ENCODE measurements at regions not wholly inside any gene's neighbourhood (a gene's known extent, or its start where the extent isn't known, plus 50 kb on each side); places are given as distances from the start of the nearest gene placed in this dataset.
A peak's percentile ranks its signal among the peaks of the same experiment; 100 is the strongest.

DNA sequence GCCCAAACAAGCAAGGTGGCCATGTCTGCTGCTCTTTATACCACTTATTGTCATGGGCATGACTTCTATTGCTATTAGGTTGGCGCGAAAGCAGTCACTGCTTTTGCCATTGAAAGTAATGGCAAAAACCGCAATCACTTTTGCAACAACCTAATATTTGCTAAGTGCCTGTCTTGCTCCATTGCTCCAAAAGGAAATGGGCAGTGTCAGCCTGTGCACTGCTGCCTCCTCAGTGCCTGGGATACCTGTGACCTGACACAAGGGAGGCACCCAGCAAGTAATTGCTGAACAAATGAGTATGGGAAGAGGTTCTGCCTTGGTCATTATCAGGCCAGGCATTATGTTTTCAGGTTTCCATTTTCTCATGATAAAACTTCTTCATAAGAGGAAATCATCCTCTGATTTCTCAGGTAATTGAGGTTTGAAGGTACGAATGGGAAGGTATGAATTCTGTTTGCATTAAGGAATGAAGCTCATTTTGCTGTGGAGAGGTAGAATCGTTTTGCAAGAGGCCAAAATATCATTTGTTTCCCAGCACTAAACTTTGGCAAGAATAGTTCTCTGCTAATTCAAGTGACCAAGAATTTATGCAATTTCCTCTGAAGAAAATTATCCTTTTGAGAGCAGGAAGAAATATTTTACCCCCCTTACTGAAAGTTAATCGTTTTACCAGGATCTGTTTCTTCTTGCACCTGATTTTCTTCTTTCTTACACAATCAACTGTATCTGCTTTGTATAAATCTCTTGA, 128.4 kb upstream of the SPRY2 start:
- TF ChIP-seq JUND (IDR thresholded peaks at IDR 0.05; ENCODE audit: low read depth): no peak
- no peak for DNase-seq (ENCODE audit: low read depth in 1 of 2, low spot score in 1 of 2)
- in situ Hi-C loops (cut with HindIII; ENCODE audit: low pct_unique_long_range_greater_than_20kb, low sequenced_read_pairs): no loop called here

DNA sequence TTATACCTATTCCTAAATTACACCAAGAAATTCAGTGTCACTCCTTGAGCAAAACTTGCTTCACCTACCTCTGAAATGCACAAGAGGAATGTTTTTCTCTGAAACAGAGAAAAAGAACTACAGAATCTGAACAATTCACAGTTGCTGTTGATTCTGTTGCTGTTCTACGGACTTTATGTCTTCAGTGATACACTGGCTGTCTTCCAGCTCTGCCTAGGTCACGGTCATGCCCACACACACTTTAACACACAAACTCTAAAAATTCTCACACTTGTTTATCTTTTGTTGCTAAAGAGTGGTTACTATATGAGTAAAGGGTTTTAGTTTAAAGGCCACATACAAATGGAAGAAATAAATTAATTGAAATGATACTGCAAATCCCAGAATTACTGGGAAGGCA, 124.4 kb upstream of the SPRY2 start:
- DNase-seq (ENCODE audit: low read depth in 1 of 2, low spot score in 1 of 2): no peak
- no peak for TF ChIP-seq JUND (IDR thresholded peaks at IDR 0.05; ENCODE audit: low read depth)
- in situ Hi-C loops (cut with HindIII; ENCODE audit: low pct_unique_long_range_greater_than_20kb, low sequenced_read_pairs): no loop called here

DNA sequence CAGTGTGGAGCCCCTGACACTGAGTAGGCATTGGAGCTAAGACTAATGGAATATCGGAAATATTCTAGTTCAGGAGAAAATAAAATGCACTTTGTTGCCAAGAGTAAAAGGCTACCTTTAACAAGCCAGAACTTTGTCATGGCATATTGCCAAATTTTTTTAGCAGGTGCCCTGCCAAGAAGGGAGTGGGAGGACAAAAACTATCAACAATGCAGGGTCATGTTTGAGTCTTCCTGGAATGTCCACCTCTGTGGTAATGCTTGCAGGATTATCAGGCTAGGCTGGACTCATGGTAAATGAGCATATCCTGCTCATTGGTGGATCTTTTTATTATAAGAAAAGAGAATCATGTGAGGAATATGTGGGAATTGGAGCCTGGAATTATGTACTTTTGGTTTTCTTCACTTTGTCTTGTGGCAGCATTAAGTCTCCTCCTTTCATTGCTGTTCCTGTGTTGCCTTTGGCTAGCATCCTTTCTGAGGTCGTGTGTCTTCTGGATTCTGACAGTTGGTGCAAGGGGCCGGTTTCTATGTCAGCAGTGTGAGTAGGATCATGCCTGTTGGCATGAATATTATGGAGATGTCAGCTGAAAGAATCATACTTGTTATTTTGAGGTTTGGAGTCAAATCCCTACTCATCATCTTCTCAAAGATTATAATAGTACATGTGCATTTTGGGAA, 122.9 kb upstream of the SPRY2 start:
- DNase-seq (ENCODE audit: low read depth in 1 of 2, low spot score in 1 of 2): peak in 1 of 2 experiments; percentile 28
- no peak for TF ChIP-seq JUND (IDR thresholded peaks at IDR 0.05; ENCODE audit: low read depth)
- in situ Hi-C loops (cut with HindIII; ENCODE audit: low pct_unique_long_range_greater_than_20kb, low sequenced_read_pairs): no loop called here

DNA sequence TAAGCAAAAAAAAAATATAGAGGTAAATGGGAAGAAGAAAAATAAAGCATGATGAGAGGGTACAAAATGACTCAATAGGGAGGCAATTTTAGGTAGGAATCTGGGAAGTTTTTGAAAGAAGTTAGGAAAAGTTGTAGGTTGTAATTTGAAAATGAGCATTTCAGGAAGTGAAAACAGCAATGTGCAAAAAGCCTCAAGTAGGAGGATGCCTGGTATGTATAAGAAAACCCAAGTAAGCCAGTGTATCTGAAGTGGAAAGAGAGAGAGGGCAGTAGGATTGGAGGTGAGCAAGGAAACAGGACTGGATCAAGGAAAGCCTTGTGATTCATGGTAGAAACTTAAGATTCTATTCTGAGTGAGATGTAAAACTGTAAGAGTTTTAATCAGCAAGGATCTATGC, 121.6 kb upstream of the SPRY2 start:
- DNase-seq (ENCODE audit: low read depth in 1 of 2, low spot score in 1 of 2): no peak
- in situ Hi-C loops (cut with HindIII; ENCODE audit: low pct_unique_long_range_greater_than_20kb, low sequenced_read_pairs): no loop called here
- TF ChIP-seq JUND (IDR thresholded peaks at IDR 0.05; ENCODE audit: low read depth): no peak

DNA sequence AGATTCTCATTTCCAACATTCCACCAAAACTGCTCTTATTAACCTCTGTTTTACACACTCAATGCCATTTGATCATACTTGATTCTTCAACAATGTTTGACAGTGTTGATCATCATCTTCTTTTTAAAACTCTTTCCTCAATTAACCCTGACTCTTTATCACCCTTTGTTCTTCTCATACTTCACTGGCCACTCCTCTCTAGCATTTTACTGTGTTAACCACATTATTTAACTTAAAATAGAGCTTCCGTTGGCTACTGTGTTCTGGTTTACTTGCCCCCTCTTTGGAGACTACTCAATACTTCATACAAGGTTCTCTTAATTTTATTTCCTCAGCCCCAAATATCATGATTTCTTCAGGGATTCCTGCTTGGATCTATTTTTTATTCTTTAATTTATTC, 121.1 kb upstream of the SPRY2 start:
- in situ Hi-C loops (cut with HindIII; ENCODE audit: low pct_unique_long_range_greater_than_20kb, low sequenced_read_pairs): no loop called here

DNA sequence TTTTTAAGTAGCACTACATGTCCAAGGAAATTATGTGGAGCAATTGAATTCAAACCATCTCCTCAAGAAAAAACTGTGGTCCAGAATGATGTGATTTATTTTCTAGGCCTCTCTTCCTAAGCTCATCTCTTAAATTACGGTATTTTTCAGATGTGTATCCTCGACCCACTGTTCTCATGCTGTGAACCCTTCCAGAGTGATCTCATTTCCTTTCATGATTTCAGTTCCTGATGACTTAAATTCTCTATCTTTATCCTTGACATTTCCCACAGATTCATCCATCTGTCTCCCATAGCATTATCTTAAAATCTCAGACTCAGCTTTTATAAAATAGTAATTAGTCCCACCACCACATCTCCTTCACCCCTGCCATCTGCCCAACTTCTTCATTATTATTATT, 117.6 kb upstream of the SPRY2 start:
- in situ Hi-C loops (cut with HindIII; ENCODE audit: low pct_unique_long_range_greater_than_20kb, low sequenced_read_pairs): no loop called here
- no peak for TF ChIP-seq JUND (IDR thresholded peaks at IDR 0.05; ENCODE audit: low read depth)
- DNase-seq (ENCODE audit: low read depth in 1 of 2, low spot score in 1 of 2): no peak

More for the DNA sequence above, 121.1 kb upstream of the SPRY2 start:
- no peak for DNase-seq (ENCODE audit: low read depth in 1 of 2, low spot score in 1 of 2)
- TF ChIP-seq JUND (IDR thresholded peaks at IDR 0.05; ENCODE audit: low read depth): no peak

DNA sequence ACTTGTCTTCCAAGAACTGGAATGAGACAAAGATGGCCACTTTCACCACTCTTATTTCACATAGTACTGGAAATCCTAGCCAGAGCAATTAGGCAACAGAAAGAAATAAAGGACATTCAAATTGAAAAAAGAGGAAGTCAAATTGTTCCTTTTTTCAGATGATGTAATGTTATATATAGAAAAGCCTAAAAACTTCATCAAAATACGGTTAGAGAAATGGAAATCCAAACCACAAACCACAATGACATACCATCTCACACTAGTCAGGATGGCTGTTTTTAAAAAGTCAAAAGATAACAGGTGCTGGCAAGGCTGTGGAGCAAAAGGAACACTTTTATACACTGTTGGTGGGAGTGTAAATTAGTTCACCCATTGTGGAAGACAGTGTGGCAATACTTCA, 113.3 kb upstream of the SPRY2 start:
- in situ Hi-C loops (cut with HindIII; ENCODE audit: low pct_unique_long_range_greater_than_20kb, low sequenced_read_pairs): no loop called here
- TF ChIP-seq JUND (IDR thresholded peaks at IDR 0.05; ENCODE audit: low read depth): no peak

DNA sequence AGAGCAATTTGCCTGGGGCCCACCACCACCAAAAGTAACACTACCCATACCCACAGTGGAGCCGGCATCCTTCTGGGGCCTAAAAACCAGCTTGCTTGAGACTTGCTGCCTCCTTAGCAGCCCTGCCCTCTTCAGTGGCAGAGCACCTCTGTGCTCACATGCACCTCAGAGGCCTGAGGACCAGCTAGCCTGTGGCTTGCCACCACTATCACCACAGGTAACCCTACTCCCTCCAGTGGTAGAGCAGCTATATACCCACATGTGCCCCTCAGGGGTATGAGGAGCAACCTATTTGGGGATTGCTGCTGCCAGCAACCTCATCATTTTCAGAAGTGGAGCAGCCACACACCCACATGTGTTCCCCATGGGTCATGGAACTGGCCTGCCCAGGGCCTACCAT, 111.4 kb upstream of the SPRY2 start:
- in situ Hi-C loops (cut with HindIII; ENCODE audit: low pct_unique_long_range_greater_than_20kb, low sequenced_read_pairs): no loop called here

More for the DNA sequence above, 113.3 kb upstream of the SPRY2 start:
- no peak for DNase-seq (ENCODE audit: low read depth in 1 of 2, low spot score in 1 of 2)

DNA sequence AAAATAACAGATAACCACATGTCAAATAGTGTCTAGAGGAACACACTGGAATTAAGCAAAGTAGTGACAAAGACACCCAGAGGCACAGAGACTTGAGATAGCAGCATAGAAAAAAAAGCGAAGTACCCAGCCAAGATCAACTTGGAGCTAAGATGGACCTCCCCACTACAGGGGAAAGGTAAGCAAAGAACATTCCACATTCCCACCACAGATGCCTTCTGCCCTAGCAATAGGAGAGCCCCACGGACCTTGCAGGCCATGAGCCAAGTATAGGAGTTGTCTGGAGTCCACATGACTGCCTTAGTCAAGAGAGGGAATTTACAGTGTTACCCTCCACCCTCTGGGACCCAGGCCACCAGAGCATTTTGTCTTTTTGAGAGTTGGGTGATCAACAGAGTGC, 110.7 kb upstream of the SPRY2 start:
- in situ Hi-C loops (cut with HindIII; ENCODE audit: low pct_unique_long_range_greater_than_20kb, low sequenced_read_pairs): no loop called here
- no peak for TF ChIP-seq JUND (IDR thresholded peaks at IDR 0.05; ENCODE audit: low read depth)

More for the DNA sequence above, 111.4 kb upstream of the SPRY2 start:
- TF ChIP-seq JUND (IDR thresholded peaks at IDR 0.05; ENCODE audit: low read depth): no peak
- DNase-seq (ENCODE audit: low read depth in 1 of 2, low spot score in 1 of 2): no peak

DNA sequence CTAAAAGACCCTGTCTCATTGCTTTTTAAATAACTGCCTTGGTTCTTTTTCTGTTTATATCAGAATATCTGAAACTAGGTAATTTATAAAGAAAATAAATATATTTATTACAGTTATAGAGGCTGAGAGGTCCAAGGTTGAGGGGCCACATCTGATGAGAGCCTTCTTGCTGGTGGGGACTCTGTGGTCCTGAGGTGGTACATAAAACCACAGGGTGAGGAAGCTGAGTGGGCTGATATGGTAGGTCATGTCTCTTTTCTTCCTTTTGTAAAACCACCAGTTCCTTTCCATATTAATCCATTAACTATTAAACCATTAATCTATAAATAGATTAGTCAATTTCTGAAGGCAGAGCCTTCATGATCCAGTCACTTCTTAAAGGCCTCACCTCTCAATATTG, 109.5 kb upstream of the SPRY2 start:
- in situ Hi-C loops (cut with HindIII; ENCODE audit: low pct_unique_long_range_greater_than_20kb, low sequenced_read_pairs): no loop called here
- TF ChIP-seq JUND (IDR thresholded peaks at IDR 0.05; ENCODE audit: low read depth): no peak
- DNase-seq (ENCODE audit: low read depth in 1 of 2, low spot score in 1 of 2): no peak

More for the DNA sequence above, 110.7 kb upstream of the SPRY2 start:
- no peak for DNase-seq (ENCODE audit: low read depth in 1 of 2, low spot score in 1 of 2)

DNA sequence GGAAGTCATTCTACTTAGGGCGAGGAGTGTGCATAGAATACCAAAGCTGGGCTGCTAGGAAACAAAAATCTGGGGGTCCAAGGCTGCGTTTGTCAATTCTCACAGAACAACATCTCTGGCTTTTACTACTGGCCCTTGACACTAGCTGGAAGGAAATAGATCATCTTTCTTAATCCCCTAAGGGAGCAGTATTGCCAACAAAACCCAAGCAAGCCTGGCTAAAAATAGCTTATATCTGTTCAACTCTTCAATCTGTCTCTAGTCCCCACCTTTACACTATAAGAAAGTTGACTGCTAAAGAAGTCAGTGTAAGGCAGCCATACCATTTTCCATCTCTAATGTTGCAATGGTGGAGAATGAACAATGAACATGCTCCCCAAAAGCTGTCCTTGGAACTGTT, 107.8 kb upstream of the SPRY2 start:
- in situ Hi-C loops (cut with HindIII; ENCODE audit: low pct_unique_long_range_greater_than_20kb, low sequenced_read_pairs): no loop called here
- no peak for DNase-seq (ENCODE audit: low read depth in 1 of 2, low spot score in 1 of 2)
- no peak for TF ChIP-seq JUND (IDR thresholded peaks at IDR 0.05; ENCODE audit: low read depth)

DNA sequence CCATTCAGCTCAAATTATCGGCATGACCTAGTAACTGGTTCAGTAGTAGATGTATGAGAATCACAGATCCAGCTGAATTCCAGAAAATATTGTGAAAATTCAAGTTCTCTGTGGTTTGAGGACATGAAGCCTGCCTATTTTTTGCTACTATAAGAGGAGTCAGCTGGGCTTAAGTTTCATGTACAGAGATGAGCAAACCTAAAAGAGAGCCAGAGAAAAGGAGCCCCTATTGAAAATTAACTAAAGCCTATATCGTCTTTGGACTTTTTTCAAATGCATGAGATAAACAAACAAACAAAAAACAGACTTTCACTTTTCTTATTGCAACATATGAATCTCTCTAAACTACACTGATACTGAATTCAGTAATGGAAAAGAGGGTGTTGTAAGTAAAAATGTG, 106.8 kb upstream of the SPRY2 start:
- no peak for TF ChIP-seq JUND (IDR thresholded peaks at IDR 0.05; ENCODE audit: low read depth)
- DNase-seq (ENCODE audit: low read depth in 1 of 2, low spot score in 1 of 2): no peak
- in situ Hi-C loops (cut with HindIII; ENCODE audit: low pct_unique_long_range_greater_than_20kb, low sequenced_read_pairs): no loop called here

DNA sequence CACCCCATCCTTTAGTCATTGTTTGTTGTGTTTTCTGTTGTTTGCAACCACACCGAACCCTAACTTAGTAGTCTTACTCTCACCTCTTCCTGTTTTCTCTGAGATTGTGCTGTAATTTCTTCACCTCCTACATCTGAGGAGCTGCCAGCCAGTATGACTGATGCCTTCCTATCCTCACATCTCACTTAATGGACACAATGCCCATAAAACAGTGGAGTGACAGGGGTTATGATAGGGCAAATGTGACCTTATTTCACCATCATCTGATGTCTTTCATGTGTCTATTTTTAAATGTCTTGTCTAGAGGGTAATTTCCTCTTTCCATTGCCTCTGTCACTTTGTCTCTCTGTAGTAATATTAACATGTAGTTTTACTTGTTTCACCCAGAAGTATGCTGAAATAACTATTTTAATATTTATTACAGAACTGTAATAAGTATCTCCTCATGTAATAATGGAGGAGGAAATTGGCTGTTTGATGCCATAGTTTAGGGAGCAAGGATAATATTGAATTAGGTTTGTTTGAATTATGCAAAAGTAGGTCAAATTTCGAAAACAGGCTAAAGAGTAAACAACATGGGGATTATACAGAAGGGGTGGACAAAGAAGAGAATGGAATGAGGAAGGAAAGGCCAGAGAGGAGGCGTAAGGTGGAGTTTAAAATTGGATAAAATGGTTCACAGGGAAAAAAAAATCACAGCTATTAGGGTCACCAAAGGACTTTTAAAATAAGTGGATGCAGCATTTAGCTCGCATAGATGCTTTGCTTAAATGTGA, 103.5 kb upstream of the SPRY2 start:
- TF ChIP-seq JUND (IDR thresholded peaks at IDR 0.05; ENCODE audit: low read depth): no peak
- DNase-seq (ENCODE audit: low read depth in 1 of 2, low spot score in 1 of 2): peak in 1 of 2 experiments; percentile 35
- in situ Hi-C loops (cut with HindIII; ENCODE audit: low pct_unique_long_range_greater_than_20kb, low sequenced_read_pairs): no loop called here

Data from T47D (cell line).